ENCODE measurements at regions not wholly inside any gene's neighbourhood (a gene's known extent, or its start where the extent isn't known, plus 50 kb on each side); places are given as distances from the start of the nearest gene placed in this dataset.

- TF ChIP-seq CTCF (tag by site-specific recombination; IDR thresholded peaks at IDR 0.05), result no peak
- no peak for TF ChIP-seq ZSCAN30 (tag by site-specific recombination; IDR thresholded peaks at IDR 0.05)
Observed at GRCh38 chr7:116315803-116316202, 105.5 kb downstream of the TES start.
